ENCODE measurements at regions not wholly inside any gene's neighbourhood (a gene's known extent, or its start where the extent isn't known, plus 50 kb on each side); places are given as distances from the start of the nearest gene placed in this dataset.
A peak's percentile ranks its signal among the peaks of the same experiment; 100 is the strongest.
"Not testable (repeated sequence)": the region's sequence is repeated elsewhere in the genome, so short reads cannot be mapped to it uniquely, and the experiment has no call there.

DNA sequence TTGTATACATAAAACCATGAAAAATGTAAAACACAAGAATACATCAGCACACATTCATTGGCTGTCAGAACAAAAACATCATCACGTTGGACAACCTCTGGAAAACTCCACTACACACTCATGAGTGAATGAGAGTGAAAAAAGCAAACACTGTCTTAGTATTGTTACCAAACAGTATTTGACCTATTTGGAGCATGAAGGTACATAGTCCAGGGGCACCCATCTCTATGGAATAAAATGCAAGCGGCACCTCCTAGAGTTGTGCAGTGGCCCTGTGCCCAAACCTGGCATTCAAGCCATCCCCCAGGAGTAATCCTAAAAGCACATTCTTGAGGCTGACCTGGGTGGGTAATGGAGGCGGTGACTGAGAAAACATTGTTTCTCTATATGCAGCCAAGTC is 67.0 kb upstream of the SOD1 start:
- TF ChIP-seq TARDBP (IDR thresholded peaks at IDR 0.05) = no peak
- TF ChIP-seq HDGF (IDR thresholded peaks at IDR 0.05; ENCODE audit: borderline replicate concordance) = no peak
- TF ChIP-seq ARNT (IDR thresholded peaks at IDR 0.05) = no peak
- no peak for DNase-seq (ENCODE audit: extremely low spot score)
- ChIA-PET POLR2A (no interaction called here), CTCF (interaction anchor here (1.6 kb wide), 1 partner anchor 12 kb away, joined by 4 read pairs; no protein-coding TSS in a partner anchor)

DNA sequence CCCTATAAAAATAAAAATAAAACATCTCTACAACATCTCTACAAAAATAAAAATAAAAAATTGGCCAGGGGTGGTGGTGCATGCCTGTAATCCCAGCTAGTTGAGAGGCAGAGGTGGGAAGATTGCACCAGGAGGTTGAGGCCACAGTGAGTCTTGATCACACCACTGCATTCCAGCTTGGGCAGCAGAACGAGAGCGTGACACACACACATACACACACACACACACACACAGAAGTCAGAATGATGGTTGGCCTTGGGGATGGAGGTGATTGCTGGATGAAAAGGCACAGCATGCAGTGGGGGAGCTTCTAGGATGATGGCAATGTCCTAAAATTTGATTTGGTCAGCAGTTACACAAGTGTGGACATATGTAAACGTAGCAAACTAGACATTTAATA is 69.7 kb upstream of the SOD1 start:
- CTCF ChIA-PET = no interaction called here
- no peak for DNase-seq (ENCODE audit: extremely low spot score)
- no peak for TF ChIP-seq ARNT (IDR thresholded peaks at IDR 0.05)
- no peak for TF ChIP-seq FOXK2 (IDR thresholded peaks at IDR 0.05)
- TF ChIP-seq ZNF384 (IDR thresholded peaks at IDR 0.05) = no peak
- TF ChIP-seq L3MBTL2 (conservative IDR thresholded peaks at IDR 0.05) = no peak
- no peak for TF ChIP-seq SP1 (IDR thresholded peaks at IDR 0.05)
- TF ChIP-seq LEF1 (IDR thresholded peaks at IDR 0.05; ENCODE audit: borderline replicate concordance) = no peak
- TF ChIP-seq CTBP1 (IDR thresholded peaks at IDR 0.05; ENCODE audit: borderline replicate concordance) = no peak
- TF ChIP-seq FOXM1 (IDR thresholded peaks at IDR 0.05; ENCODE audit: borderline replicate concordance) = no peak
- no peak for TF ChIP-seq FOXA1 (IDR thresholded peaks at IDR 0.05)
- TF ChIP-seq ELF4 (IDR thresholded peaks at IDR 0.05) = no peak
- no peak for TF ChIP-seq BHLHE40 (IDR thresholded peaks at IDR 0.05; ENCODE audit: borderline replicate concordance)
- TF ChIP-seq TARDBP (IDR thresholded peaks at IDR 0.05) = no peak
- TF ChIP-seq PKNOX1 (IDR thresholded peaks at IDR 0.05) = no peak
- TF ChIP-seq SUZ12 (IDR thresholded peaks at IDR 0.05) = no peak
- TF ChIP-seq NFRKB (IDR thresholded peaks at IDR 0.05) = no peak
- TF ChIP-seq HDGF (IDR thresholded peaks at IDR 0.05; ENCODE audit: borderline replicate concordance) = no peak
- POLR2A ChIA-PET = no interaction called here

DNA sequence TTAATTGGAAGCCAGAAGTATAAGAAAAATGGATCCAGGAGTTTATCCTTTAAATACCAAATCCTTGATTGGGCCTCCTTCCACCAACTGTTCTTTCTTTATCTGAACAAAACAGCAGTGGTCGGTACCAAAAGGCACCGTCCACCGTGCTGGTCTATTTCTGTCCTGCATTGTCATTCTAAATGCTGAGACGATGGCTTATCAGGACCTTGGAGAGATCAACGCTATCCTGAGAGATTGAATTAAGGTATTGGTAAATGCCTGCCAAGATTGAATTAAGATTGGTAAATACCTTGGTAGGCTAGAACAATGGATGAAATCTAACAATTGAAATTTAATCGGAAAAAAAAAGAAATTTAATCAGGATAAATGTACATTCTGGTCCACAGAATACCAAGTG is 73.4 kb upstream of the SOD1 start:
- POLR2A ChIA-PET = no interaction called here
- CTCF ChIA-PET = no interaction called here
- TF ChIP-seq TARDBP (IDR thresholded peaks at IDR 0.05) = no peak
- no peak for TF ChIP-seq CTBP1 (IDR thresholded peaks at IDR 0.05; ENCODE audit: borderline replicate concordance)
- no peak for TF ChIP-seq ZNF384 (IDR thresholded peaks at IDR 0.05)
- no peak for TF ChIP-seq FOXM1 (IDR thresholded peaks at IDR 0.05; ENCODE audit: borderline replicate concordance)
- TF ChIP-seq ARNT (IDR thresholded peaks at IDR 0.05) = no peak
- TF ChIP-seq FOXK2 (IDR thresholded peaks at IDR 0.05) = no peak
- TF ChIP-seq HDGF (IDR thresholded peaks at IDR 0.05; ENCODE audit: borderline replicate concordance) = no peak
- TF ChIP-seq SP1 (IDR thresholded peaks at IDR 0.05) = no peak
- no peak for DNase-seq (ENCODE audit: extremely low spot score)

DNA sequence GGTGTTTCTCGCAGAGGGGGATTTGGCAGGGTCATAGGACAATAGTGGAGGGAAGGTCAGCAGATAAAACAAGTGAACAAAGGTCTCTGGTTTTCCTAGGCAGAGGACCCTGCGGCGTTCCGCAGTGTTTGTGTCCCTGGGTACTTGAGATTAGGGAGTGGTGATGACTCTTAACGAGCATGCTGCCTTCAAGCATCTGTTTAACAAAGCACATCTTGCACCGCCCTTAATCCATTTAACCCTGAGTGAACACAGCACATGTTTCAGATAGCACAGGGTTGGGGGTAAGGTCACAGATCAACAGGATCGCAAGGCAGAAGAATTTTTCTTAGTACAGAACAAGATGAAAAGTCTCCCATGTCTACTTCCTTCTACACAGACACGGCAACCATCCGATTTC is 75.6 kb upstream of the SOD1 start:
- ChIA-PET CTCF (interaction anchor here (1.4 kb wide), 1 partner anchor 125 kb away, joined by 5 read pairs; no protein-coding TSS in a partner anchor), POLR2A (interaction anchor here (2.7 kb wide), 1 partner anchor 25 kb away, joined by 9 read pairs; no protein-coding TSS in a partner anchor)
- DNase-seq (ENCODE audit: extremely low spot score) = not testable (repeated sequence)

- ChIA-PET POLR2A (interaction anchor here (2.7 kb wide), 1 partner anchor 25 kb away, joined by 9 read pairs; no protein-coding TSS in a partner anchor), CTCF (interaction anchor here (0.8 to 1.4 kb wide), 3 partner anchors 21 to 124 kb away, joined by 3 to 5 read pairs (median 3); no protein-coding TSS in a partner anchor)
- TF ChIP-seq HDGF (IDR thresholded peaks at IDR 0.05; ENCODE audit: borderline replicate concordance) (no peak), L3MBTL2 (conservative IDR thresholded peaks at IDR 0.05) (no peak), SP1 (IDR thresholded peaks at IDR 0.05) (no peak), ELF4 (IDR thresholded peaks at IDR 0.05) (no peak), ZNF384 (IDR thresholded peaks at IDR 0.05) (no peak; the same call in 1 of the 2 replicates), PKNOX1 (IDR thresholded peaks at IDR 0.05) (no peak), TARDBP (IDR thresholded peaks at IDR 0.05) (no peak), BHLHE40 (IDR thresholded peaks at IDR 0.05; ENCODE audit: borderline replicate concordance) (no peak), SUZ12 (IDR thresholded peaks at IDR 0.05) (no peak), FOXA1 (IDR thresholded peaks at IDR 0.05) (no peak), FOXM1 (IDR thresholded peaks at IDR 0.05; ENCODE audit: borderline replicate concordance) (no peak), ARNT (IDR thresholded peaks at IDR 0.05) (no peak)
- DNase-seq (ENCODE audit: extremely low spot score) = no peak
Measured at GRCh38 chr21:31583498-31583897, 76.0 kb upstream of the SOD1 start.

- no peak for TF ChIP-seq SUZ12 (IDR thresholded peaks at IDR 0.05)
- no peak for TF ChIP-seq FOXA1 (IDR thresholded peaks at IDR 0.05)
- TF ChIP-seq ZNF384 (IDR thresholded peaks at IDR 0.05) = no peak
- no peak for TF ChIP-seq BHLHE40 (IDR thresholded peaks at IDR 0.05; ENCODE audit: borderline replicate concordance)
- TF ChIP-seq FOXM1 (IDR thresholded peaks at IDR 0.05; ENCODE audit: borderline replicate concordance) = no peak
- no peak for TF ChIP-seq TARDBP (IDR thresholded peaks at IDR 0.05)
- no peak for TF ChIP-seq L3MBTL2 (conservative IDR thresholded peaks at IDR 0.05)
- no peak for TF ChIP-seq SP1 (IDR thresholded peaks at IDR 0.05)
- TF ChIP-seq ELF4 (IDR thresholded peaks at IDR 0.05) = no peak
- no peak for TF ChIP-seq HDGF (IDR thresholded peaks at IDR 0.05; ENCODE audit: borderline replicate concordance)
- ChIA-PET POLR2A (interaction anchor here (1.5 kb wide), 1 partner anchor 22 kb away, joined by 15 read pairs; no protein-coding TSS in a partner anchor), CTCF (interaction anchor here (0.7 to 2.4 kb wide), 24 partner anchors 10 to 385 kb away, joined by 3 to 11 read pairs (median 6); no protein-coding TSS in a partner anchor)
- DNase-seq (ENCODE audit: extremely low spot score) = peak; percentile 80
Measured at GRCh38 chr21:31580866-31581276, 78.6 kb upstream of the SOD1 start.

- TF ChIP-seq LEF1 (IDR thresholded peaks at IDR 0.05; ENCODE audit: borderline replicate concordance) = no peak
- TF ChIP-seq FOXK2 (IDR thresholded peaks at IDR 0.05) = no peak
- no peak for TF ChIP-seq ARNT (IDR thresholded peaks at IDR 0.05)
- no peak for TF ChIP-seq CTBP1 (IDR thresholded peaks at IDR 0.05; ENCODE audit: borderline replicate concordance)
- no peak for TF ChIP-seq NFRKB (IDR thresholded peaks at IDR 0.05)
- TF ChIP-seq BHLHE40 (IDR thresholded peaks at IDR 0.05; ENCODE audit: borderline replicate concordance) = no peak
- TF ChIP-seq SP1 (IDR thresholded peaks at IDR 0.05) = no peak
- TF ChIP-seq SUZ12 (IDR thresholded peaks at IDR 0.05) = no peak
- no peak for DNase-seq (ENCODE audit: extremely low spot score)
- POLR2A ChIA-PET = interaction anchor here (1.7 kb wide), 1 partner anchor 19 kb away, joined by 7 read pairs; no protein-coding TSS in a partner anchor
- CTCF ChIA-PET = no interaction called here
Measured at GRCh38 chr21:31577271-31577670, 82.2 kb upstream of the SOD1 start.

Data from HEK293T (cell line).